Adrenal gland (tissue), 9 donors: ENCODE measurements at regions not wholly inside any gene's neighbourhood (a gene's known extent, or its start where the extent isn't known, plus 50 kb on each side); places are given as distances from the start of the nearest gene placed in this dataset.

ENCODE experiments used
- DNase-seq, 7 donors: peaks; one replicate each; pipeline ENCODE4 v3.0.0-alpha.2; 2019 to 2020
- H3K27ac ChIP-seq, 5 donors: fragments of 200-600 bp; sonication (generic) in 4 of 5; 1 replicate in 3 of 5; 2 replicates in 2 of 5; pipeline versions ENCODE4 v1.5.1 to v1.8.0; 2016 to 2020; ENCODE audit warnings: mild to moderate bottlenecking in 1 of 5
- H3K27me3 ChIP-seq: fragments of 200-600 bp; 2 replicates; pipeline ENCODE4 v1.8.0; 2021
- H3K36me3 ChIP-seq, 2 donors: fragments of 200-600 bp; replicated peaks in 1 of 2; 1 replicate in 1 of 2; 2 replicates in 1 of 2; pipeline versions ENCODE4 v1.5.1 to v1.8.0; 2018 to 2022
- H3K4me1 ChIP-seq, 2 donors: fragments of 200-600 bp; replicated peaks in 1 of 2; 1 replicate in 1 of 2; 2 replicates in 1 of 2; pipeline versions ENCODE4 v1.5.1 to v1.8.0; 2018 to 2021
- H3K4me3 ChIP-seq, 4 donors: fragments of 200-600 bp; sonication (generic) in 3 of 4; one replicate each; pipeline ENCODE4 v1.5.1; 2016 to 2018
- H3K9me3 ChIP-seq, 3 donors: fragments of 200-600 bp; sonication (generic) in 1 of 3; replicated peaks in 1 of 3; 1 replicate in 2 of 3; 2 replicates in 1 of 3; pipeline versions ENCODE4 v1.5.1 to v1.8.0; 2016 to 2021
- POLR2A ChIP-seq, 2 donors: fragments of 450-650 bp; IDR thresholded peaks; one replicate each; pipeline ENCODE4 v1.6.1; 2017; ENCODE audit warnings: antibody characterized with exemption in 2 of 2, mild to moderate bottlenecking in 2 of 2, moderate library complexity in 1 of 2
- WGBS, 4 donors: extraction: QIAGEN DNeasy Blood & Tissue Kit in 2 of 4; methylation state at CpG; one replicate each; pipeline versions ENCODE4 v1.1.5 to v1.1.7; 2013 to 2017; 5-methylcytosine and 5-hydroxymethylcytosine counted together
- intact Hi-C, 2 donors: fragments of 100-400 bp; cut with DNase I; formaldehyde crosslinking; loops; one replicate each; pipeline versions ENCODE4 v1.14.1 to v1.15.0; 2022 to 2023
- TF ChIP-seq, protein P1 (sequence below), 6 experiments: fragments of 450-650 bp in 4 of 6; fragments of 200-600 bp in 2 of 6; sonication (generic) in 1 of 6; IDR thresholded peaks; 1 replicate in 5 of 6; 2 replicates in 1 of 6; pipeline versions ENCODE4 v1.5.1 to v1.8.0; 2016 to 2021; ENCODE audit warnings: antibody characterized with exemption in 6 of 6, mild to moderate bottlenecking in 2 of 6, moderate library complexity in 1 of 6
- donor health status: healthy with polysubstance abuse.
- donor health status: Bipolar disorder and iron deficiency.
- donor health status: DM: yes; HTN: yes; CAD: no.
- donor health status: DM: no; HTN: no; CAD: no.
- donor health status: DM: no; HTN: no; CAD: no.

DNA sequence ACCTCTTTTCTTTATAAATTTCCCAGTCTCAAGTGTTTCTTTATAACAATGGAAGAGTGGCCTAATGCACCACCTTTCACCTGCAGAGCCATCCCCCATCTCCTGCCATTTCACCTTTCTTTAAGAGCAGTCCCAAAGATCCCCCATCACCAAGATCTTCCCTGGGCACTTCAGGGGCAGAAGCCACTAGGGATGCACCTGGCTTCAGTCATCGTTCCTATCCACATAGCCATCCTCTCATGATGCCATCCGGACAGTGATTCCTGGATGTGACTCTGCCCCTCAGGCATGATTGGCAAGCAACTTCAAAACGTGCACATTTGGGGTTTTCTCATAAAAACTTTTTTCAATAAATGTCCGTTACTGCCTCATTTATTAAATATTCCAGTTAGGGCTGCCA is 225.9 kb downstream of the TBXT start:
- TF ChIP-seq, protein P1, sequence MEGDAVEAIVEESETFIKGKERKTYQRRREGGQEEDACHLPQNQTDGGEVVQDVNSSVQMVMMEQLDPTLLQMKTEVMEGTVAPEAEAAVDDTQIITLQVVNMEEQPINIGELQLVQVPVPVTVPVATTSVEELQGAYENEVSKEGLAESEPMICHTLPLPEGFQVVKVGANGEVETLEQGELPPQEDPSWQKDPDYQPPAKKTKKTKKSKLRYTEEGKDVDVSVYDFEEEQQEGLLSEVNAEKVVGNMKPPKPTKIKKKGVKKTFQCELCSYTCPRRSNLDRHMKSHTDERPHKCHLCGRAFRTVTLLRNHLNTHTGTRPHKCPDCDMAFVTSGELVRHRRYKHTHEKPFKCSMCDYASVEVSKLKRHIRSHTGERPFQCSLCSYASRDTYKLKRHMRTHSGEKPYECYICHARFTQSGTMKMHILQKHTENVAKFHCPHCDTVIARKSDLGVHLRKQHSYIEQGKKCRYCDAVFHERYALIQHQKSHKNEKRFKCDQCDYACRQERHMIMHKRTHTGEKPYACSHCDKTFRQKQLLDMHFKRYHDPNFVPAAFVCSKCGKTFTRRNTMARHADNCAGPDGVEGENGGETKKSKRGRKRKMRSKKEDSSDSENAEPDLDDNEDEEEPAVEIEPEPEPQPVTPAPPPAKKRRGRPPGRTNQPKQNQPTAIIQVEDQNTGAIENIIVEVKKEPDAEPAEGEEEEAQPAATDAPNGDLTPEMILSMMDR (IDR thresholded peaks at IDR 0.05): no peak
- no peak for TF ChIP-seq POLR2A (IDR thresholded peaks at IDR 0.05)
- WGBS, 4 donors: 81 to 90% (median 88%) methylated on average over 4 of the region's 4 CpGs
- no peak for DNase-seq
- Histone ChIP-seq H3K4me1 (no peaks in the 10 kb centered on the region), H3K36me3 (no peaks in the 10 kb centered on the region), H3K27ac (no peak overlapping the region), H3K27me3 (no peaks in the 10 kb centered on the region), H3K4me3 (no peak overlapping the region), H3K9me3 (no peaks in the 10 kb centered on the region)
- intact Hi-C loops: no loop called here

DNA sequence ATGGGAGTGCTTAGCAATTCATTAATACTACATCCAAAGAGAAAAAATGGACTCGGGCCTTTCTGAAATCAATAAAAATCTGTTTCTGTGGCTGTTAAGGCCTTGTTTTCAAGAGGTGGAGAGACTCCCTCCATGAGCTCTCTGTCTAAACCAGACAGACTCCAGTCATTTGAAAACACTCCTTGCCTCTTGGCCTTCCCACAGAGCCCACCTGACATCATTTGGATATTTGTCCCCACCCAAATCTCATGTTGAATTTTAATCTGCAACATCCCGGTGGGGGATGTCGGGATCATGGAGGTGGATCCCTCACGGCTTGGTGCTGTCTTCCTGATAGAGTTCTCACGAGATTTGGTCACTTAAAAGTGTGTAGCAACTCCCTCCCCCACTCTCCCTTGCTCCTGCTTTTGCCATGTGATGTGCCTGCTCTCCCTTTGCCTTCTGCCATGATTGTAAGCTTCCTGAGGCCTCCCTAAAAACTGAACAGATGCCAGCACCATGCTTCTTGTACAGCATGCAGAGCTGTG is 226.3 kb downstream of the TBXT start:
- Histone ChIP-seq H3K9me3 (no peaks in the 10 kb centered on the region), H3K4me3 (no peak overlapping the region), H3K4me1 (no peaks in the 10 kb centered on the region), H3K27me3 (no peaks in the 10 kb centered on the region), H3K36me3 (no peaks in the 10 kb centered on the region), H3K27ac (no peak overlapping the region)
- DNase-seq: no peak
- WGBS, 4 donors: 78 to 98% (median 87%) methylated on average over 5 of the region's 5 CpGs
- TF ChIP-seq, protein P1 (IDR thresholded peaks at IDR 0.05): no peak
- TF ChIP-seq POLR2A (IDR thresholded peaks at IDR 0.05): no peak
- intact Hi-C loops: no loop called here

DNA sequence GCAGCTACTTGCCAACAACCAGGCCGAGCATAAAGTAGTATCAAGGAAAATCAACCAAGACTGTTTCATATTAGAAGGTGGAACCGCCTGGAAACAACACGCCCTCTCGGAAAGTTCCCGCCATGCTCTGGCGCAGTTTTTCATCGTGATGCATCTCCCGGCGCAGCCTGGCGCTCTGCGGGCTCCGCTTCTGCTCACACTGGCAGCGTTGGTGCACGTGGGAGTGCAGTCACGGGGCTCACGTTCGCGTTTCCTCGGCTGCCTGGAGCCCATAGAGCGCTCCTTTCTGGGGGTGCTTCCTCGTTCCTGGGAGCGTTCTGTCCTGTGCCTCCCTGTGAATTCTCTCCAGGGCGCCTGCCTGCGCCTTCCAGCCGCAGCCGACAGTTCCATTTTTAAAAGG is 227.3 kb downstream of the TBXT start:
- Histone ChIP-seq H3K36me3 (no peaks in the 10 kb centered on the region), H3K27me3 (no peaks in the 10 kb centered on the region), H3K9me3 (no peaks in the 10 kb centered on the region), H3K27ac (no peak overlapping the region), H3K4me1 (no peaks in the 10 kb centered on the region), H3K4me3 (no peak overlapping the region)
- no peak for TF ChIP-seq POLR2A (IDR thresholded peaks at IDR 0.05)
- DNase-seq: no peak
- WGBS, 4 donors: 91 to 95% (median 93%) methylated on average over 26 of the region's 26 CpGs
- intact Hi-C loops: no loop called here

DNA sequence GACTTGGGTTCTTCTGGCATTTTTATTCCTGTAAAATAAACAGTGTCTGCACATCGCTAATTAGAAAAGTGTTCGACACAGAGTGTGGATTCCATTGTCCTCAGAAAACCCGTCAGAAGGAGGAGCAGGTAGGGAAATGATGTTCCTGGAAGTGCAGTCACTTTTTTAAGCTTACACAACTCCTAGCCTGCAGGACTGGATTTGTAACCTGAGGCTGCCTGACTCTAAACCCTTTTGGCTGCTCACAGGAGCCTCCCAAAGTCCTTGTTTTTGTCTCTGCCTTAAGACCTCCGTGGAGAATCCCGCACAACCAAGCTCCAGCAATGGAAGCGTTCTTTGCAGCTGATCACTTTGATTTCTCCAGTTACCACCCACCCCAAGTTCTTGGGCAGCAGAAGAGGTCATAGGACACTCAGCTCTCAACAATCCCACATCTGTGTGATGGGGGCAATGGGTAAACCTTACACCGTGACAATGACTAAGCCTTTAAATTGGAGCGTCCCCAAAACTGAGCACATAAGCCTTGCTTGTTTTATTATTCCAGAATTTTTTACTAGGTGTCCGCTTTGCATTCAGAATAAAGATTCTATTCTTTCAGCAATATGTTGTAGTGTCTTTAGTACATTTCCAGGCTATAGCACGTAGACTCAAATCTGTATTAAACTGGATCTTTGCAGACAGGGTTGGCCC is 227.9 kb downstream of the TBXT start:
- intact Hi-C loops: no loop called here
- H3K27ac ChIP-seq: no peak overlapping the region
- no peaks in the 10 kb centered on the region for H3K9me3 ChIP-seq
- TF ChIP-seq, protein P1 (IDR thresholded peaks at IDR 0.05): no peak
- no peak for TF ChIP-seq POLR2A (IDR thresholded peaks at IDR 0.05)
- no peaks in the 10 kb centered on the region for H3K4me1 ChIP-seq
- no peaks in the 10 kb centered on the region for H3K36me3 ChIP-seq
- H3K27me3 ChIP-seq: no peaks in the 10 kb centered on the region
- WGBS, 4 donors: 84 to 89% (median 86%) methylated on average over 10 of the region's 10 CpGs
- no peak overlapping the region for H3K4me3 ChIP-seq
- no peak for DNase-seq

DNA sequence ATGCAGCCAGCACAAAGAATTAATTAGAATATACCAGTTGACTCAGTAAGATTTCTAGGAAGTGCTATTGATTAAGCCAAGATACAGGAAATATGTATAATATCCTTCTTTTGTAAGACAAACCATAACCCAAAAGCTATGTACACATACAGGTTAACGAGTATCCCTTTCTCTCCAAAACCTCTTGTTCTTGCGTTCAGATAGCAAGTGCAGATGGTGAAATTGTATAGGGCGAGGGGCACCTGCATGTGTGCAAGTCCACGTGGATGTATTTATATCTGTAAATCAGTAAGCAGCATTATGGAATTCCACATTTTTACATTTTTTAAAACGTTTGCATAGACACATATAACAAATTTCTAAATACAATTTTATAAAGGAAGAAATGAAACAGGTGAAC is 228.6 kb downstream of the TBXT start:
- WGBS, 4 donors: 86 to 90% (median 86%) methylated on average over 5 of the region's 5 CpGs
- Histone ChIP-seq H3K4me3 (no peak overlapping the region), H3K27ac (no peak overlapping the region), H3K27me3 (no peaks in the 10 kb centered on the region), H3K9me3 (no peaks in the 10 kb centered on the region), H3K4me1 (no peaks in the 10 kb centered on the region), H3K36me3 (no peaks in the 10 kb centered on the region)
- intact Hi-C loops: no loop called here
- no peak for DNase-seq
- TF ChIP-seq, protein P1 (IDR thresholded peaks at IDR 0.05): no peak
- no peak for TF ChIP-seq POLR2A (IDR thresholded peaks at IDR 0.05)
